A673 (cell line): ENCODE measurements at regions not wholly inside any gene's neighbourhood (a gene's known extent, or its start where the extent isn't known, plus 50 kb on each side); places are given as distances from the start of the nearest gene placed in this dataset.

Source experiments
- BruUV-seq: library from RNA; stranded (reverse); fragments of 400-500 nt; replicated peaks from 2 replicates; lab custom pipeline; 2021; lab: Mats Ljungman, UMichigan
- CTCF ChIA-PET: fragments of 300-600 bp; sonication (Branson Sonifier 250); formaldehyde crosslinking; loops from one replicate; lab custom pipeline; 2022; ENCODE audit warnings: antibody characterized with exemption; lab: Charles Lee
- POLR2A ChIA-PET: fragments of 300-600 bp; sonication (Branson Sonifier 250); formaldehyde crosslinking; loops from one replicate; lab custom pipeline; 2022; ENCODE audit warnings: antibody characterized with exemption; ENCODE audit not compliant: low non-redundant PET; lab: Charles Lee
- DNase-seq: peaks from one replicate; pipeline ENCODE4 v3.0.0-alpha.2; 2015; ENCODE audit warnings: low spot score
- H3K27ac ChIP-seq: fragments of 200-600 bp; sonication (generic); 2 replicates; pipeline ENCODE4 v1.5.1; 2016; ENCODE audit warnings: mixed run types, low read depth, mild to moderate bottlenecking, mixed read lengths, antibody characterized with exemption, low read length; ENCODE audit not compliant: poor library complexity, severe bottlenecking
- H3K27me3 ChIP-seq: fragments of 200-600 bp; sonication (generic); replicated peaks from 2 replicates; pipeline ENCODE4 v1.6.1; 2017; ENCODE audit warnings: mixed run types, low read depth, mild to moderate bottlenecking, mixed read lengths, antibody characterized with exemption, low read length; ENCODE audit not compliant: insufficient read depth, poor library complexity
- H3K36me3 ChIP-seq: fragments of 200-600 bp; sonication (generic); 2 replicates; pipeline ENCODE4 v1.6.1; 2016; ENCODE audit warnings: mixed run types, mild to moderate bottlenecking, mixed read lengths, antibody characterized with exemption, low read length; ENCODE audit not compliant: insufficient read depth, poor library complexity, severe bottlenecking
- H3K4me1 ChIP-seq: fragments of 200-600 bp; sonication (generic); 2 replicates; pipeline ENCODE4 v1.6.1; 2017; ENCODE audit warnings: mixed run types, mild to moderate bottlenecking, mixed read lengths, antibody characterized with exemption, low read length; ENCODE audit not compliant: insufficient read depth, poor library complexity, severe bottlenecking
- H3K4me3 ChIP-seq: fragments of 200-600 bp; sonication (generic); 2 replicates; pipeline ENCODE4 v1.5.1; 2016; ENCODE audit warnings: low read depth, mixed run types, mild to moderate bottlenecking, mixed read lengths, low read length; ENCODE audit not compliant: poor library complexity, severe bottlenecking
- H3K9me3 ChIP-seq: fragments of 200-600 bp; sonication (generic); 2 replicates; pipeline ENCODE4 v1.6.1; 2016; ENCODE audit warnings: mixed run types, low read depth, mild to moderate bottlenecking, mixed read lengths, antibody characterized with exemption, low read length; ENCODE audit not compliant: poor library complexity, severe bottlenecking
- EZH2 ChIP-seq: fragments of 200-600 bp; sonication (generic); IDR thresholded peaks from 2 replicates; pipeline ENCODE4 v1.6.1; 2017; ENCODE audit warnings: borderline replicate concordance, low read depth, mild to moderate bottlenecking, mixed read lengths, antibody characterized with exemption, low read length; ENCODE audit not compliant: poor library complexity, severe bottlenecking
- intact Hi-C: fragments of 100-400 bp; cut with micrococcal nuclease; formaldehyde crosslinking; loops from one replicate; pipeline ENCODE4 v1.10.0; 2022; ENCODE audit not compliant: unreplicated experiment
- TF ChIP-seq, protein P1 (sequence below): fragments of 300-800, 200-600 bp; sonication (generic); conservative IDR thresholded peaks from 2 replicates; pipeline ENCODE4 v1.5.1; 2017; ENCODE audit warnings: low read depth, mild to moderate bottlenecking, antibody characterized with exemption, low read length, moderate library complexity, mixed read lengths

DNA sequence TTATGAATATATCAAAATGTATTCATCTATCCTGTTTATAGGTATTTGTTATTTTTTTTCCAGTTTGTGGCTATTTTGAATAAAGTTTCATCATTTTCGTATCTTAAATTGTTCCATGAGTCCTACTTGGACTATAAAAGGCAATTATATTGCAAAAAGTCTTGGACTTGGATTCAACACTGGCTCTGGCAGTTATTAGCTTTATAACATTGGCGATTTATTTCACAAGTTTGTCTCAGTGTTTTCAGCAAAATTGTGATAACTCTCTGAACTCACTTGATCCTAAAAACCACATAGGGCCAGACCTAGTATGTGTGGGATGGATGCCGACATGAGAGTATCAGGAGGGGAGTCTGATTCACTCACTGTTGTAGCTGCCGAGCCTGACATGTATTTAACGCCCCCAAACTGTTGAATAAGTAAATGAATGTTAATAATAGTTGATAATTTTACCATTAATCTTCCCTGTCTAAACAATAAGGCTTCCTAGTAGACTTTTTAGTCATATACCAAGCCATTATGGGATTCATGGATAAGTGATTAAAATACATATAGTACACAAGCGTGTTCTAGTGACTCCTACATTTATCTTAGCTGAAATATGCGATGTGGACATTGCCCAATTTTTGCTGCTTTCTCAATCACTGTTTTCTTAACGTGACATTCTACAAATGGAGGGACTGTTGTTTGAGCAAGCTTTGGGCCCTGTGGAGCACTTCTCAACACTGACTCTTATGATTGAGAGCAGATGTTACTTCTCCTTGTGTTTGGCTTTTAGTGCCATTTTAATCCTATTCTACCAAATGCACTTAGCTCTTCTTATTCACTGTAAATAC, 907.6 kb downstream of the EPHA4 start:
- H3K4me1 ChIP-seq = peaks cover 10% of the 10 kb centered on the region
- H3K27ac ChIP-seq = no peak overlapping the region
- H3K27me3 ChIP-seq = no peaks in the 10 kb centered on the region
- H3K4me3 ChIP-seq = no peak overlapping the region
- TF ChIP-seq, protein P1, sequence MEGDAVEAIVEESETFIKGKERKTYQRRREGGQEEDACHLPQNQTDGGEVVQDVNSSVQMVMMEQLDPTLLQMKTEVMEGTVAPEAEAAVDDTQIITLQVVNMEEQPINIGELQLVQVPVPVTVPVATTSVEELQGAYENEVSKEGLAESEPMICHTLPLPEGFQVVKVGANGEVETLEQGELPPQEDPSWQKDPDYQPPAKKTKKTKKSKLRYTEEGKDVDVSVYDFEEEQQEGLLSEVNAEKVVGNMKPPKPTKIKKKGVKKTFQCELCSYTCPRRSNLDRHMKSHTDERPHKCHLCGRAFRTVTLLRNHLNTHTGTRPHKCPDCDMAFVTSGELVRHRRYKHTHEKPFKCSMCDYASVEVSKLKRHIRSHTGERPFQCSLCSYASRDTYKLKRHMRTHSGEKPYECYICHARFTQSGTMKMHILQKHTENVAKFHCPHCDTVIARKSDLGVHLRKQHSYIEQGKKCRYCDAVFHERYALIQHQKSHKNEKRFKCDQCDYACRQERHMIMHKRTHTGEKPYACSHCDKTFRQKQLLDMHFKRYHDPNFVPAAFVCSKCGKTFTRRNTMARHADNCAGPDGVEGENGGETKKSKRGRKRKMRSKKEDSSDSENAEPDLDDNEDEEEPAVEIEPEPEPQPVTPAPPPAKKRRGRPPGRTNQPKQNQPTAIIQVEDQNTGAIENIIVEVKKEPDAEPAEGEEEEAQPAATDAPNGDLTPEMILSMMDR = no peak
- TF ChIP-seq EZH2 = no peak
- CTCF ChIA-PET = no interaction called here
- no TSS peak for BruUV-seq
- H3K9me3 ChIP-seq = no peaks in the 10 kb centered on the region
- no peaks in the 10 kb centered on the region for H3K36me3 ChIP-seq
- intact Hi-C loops = loop anchor here (5.0 kb wide), 1 partner anchor 327 kb away; no protein-coding TSS in a partner anchor
- DNase-seq = peak; percentile 56
- POLR2A ChIA-PET = no interaction called here

DNA sequence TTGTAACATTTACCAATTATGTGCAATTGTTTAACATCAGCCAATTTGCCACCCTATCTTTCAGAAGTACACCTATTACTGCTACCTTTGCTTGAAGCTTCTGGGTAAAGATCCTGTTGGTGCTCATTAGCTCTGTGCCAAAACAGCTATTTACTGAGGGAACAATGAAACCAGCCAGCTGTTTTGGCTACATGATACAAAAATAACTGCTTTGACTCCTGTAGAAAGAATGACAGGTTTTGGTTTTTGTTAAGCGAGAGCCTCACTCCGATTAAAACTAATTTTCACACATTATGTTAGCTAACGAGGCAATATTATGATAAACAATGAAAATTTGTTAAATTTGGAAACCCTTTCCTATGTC, 907.0 kb downstream of the EPHA4 start:
- no peak overlapping the region for H3K27ac ChIP-seq

DNA sequence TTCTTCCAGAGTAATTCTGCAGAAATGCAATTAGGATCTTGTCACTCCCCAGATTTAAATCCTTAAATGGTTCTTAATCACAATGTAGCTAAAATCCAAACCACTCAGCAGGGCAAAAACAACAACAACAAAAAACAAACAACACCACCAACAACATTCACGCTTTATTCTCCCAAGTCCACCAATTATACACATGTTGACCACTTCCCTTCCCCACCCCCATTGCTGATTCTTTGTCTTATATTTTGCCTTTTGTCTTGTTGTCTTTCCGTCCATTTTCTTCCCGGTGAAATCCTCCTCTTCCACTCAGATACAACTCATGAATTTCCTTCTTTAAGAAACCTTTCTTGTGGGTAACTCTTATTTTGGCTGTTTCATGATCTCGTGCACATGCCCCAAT, 902.8 kb downstream of the EPHA4 start:
- no TSS peak for BruUV-seq
- Histone ChIP-seq H3K27me3 (no peaks in the 10 kb centered on the region), H3K4me3 (no peak overlapping the region), H3K36me3 (no peaks in the 10 kb centered on the region), H3K9me3 (no peaks in the 10 kb centered on the region), H3K4me1 (peaks cover 9% of the 10 kb centered on the region), H3K27ac (no peak overlapping the region)
- ChIA-PET CTCF (no interaction called here), POLR2A (no interaction called here)
- intact Hi-C loops = no loop called here
- TF ChIP-seq, protein P1 = no peak
- no peak for TF ChIP-seq EZH2
- no peak for DNase-seq

More for the DNA sequence above, 907.0 kb downstream of the EPHA4 start:
- DNase-seq = no peak
- CTCF ChIA-PET = no interaction called here
- intact Hi-C loops = no loop called here
- Histone ChIP-seq H3K4me1 (peaks cover 10% of the 10 kb centered on the region), H3K36me3 (no peaks in the 10 kb centered on the region), H3K27me3 (no peaks in the 10 kb centered on the region), H3K9me3 (no peaks in the 10 kb centered on the region), H3K4me3 (no peak overlapping the region)
- TF ChIP-seq, protein P1 = no peak
- TF ChIP-seq EZH2 = no peak
- no TSS peak for BruUV-seq
- POLR2A ChIA-PET = no interaction called here
